OCI-LY7 (cell line): ENCODE measurements at regions not wholly inside any gene's neighbourhood (a gene's known extent, or its start where the extent isn't known, plus 50 kb on each side); places are given as distances from the start of the nearest gene placed in this dataset.

Experiments used
- BruUV-seq: library from RNA; stranded (reverse); fragments of 400-500 nt; replicated peaks from 2 replicates; lab custom pipeline; 2021; lab: Mats Ljungman, UMichigan
- CTCF ChIA-PET: fragments of 300-600 bp; sonication (Branson Sonifier 250); formaldehyde crosslinking; loops from one replicate; lab custom pipeline; 2022; ENCODE audit warnings: antibody characterized with exemption; ENCODE audit not compliant: unreplicated experiment; lab: Charles Lee
- POLR2A ChIA-PET: fragments of 300-600 bp; sonication (Branson Sonifier 250); formaldehyde crosslinking; loops from one replicate; lab custom pipeline; 2022; ENCODE audit warnings: antibody characterized with exemption; lab: Charles Lee
- DNase-seq: peaks from one replicate; pipeline ENCODE4 v3.0.0-alpha.2; 2015; ENCODE audit warnings: low spot score
- H2AFZ ChIP-seq: fragments of 200-600 bp; sonication (generic), shearing (Covaris generic); 2 replicates; pipeline ENCODE4 v1.6.1; 2014; ENCODE audit warnings: mild to moderate bottlenecking, antibody characterized with exemption, low read length, moderate library complexity
- H3K27ac ChIP-seq: fragments of 200-600 bp; sonication (generic); 2 replicates; pipeline ENCODE4 v1.5.1; 2014; ENCODE audit warnings: mixed run types, low read depth, mild to moderate bottlenecking, moderate library complexity, low read length, inconsistent platforms; ENCODE audit not compliant: poor library complexity, severe bottlenecking
- H3K36me3 ChIP-seq: fragments of 200-600 bp; sonication (generic); 2 replicates; pipeline ENCODE4 v1.6.1; 2014; ENCODE audit warnings: mild to moderate bottlenecking, antibody characterized with exemption, low read length, moderate library complexity, mixed read lengths; ENCODE audit not compliant: insufficient read depth
- H3K4me1 ChIP-seq: fragments of 200-600 bp; sonication (generic); 2 replicates; pipeline ENCODE4 v1.5.1; 2014; ENCODE audit warnings: mild to moderate bottlenecking, low read length; ENCODE audit not compliant: insufficient read depth, poor library complexity, severe bottlenecking
- H3K4me2 ChIP-seq: fragments of 200-600 bp; sonication (generic); 2 replicates; pipeline ENCODE4 v1.6.1; 2014; ENCODE audit warnings: mild to moderate bottlenecking, low read length
- H3K4me3 ChIP-seq: fragments of 200-600 bp; sonication (generic); 2 replicates; pipeline ENCODE4 v1.5.1; 2014; ENCODE audit warnings: mild to moderate bottlenecking, low read depth, low read length; ENCODE audit not compliant: poor library complexity, severe bottlenecking
- H3K79me2 ChIP-seq: fragments of 200-600 bp; sonication (generic); 2 replicates; pipeline ENCODE4 v1.6.1; 2016; ENCODE audit warnings: low read depth, mild to moderate bottlenecking, low read length, moderate library complexity, mixed read lengths; ENCODE audit not compliant: insufficient read depth
- H3K9me2 ChIP-seq: fragments of 200-600 bp; sonication (generic); 2 replicates; pipeline ENCODE4 v1.6.1; 2016; ENCODE audit warnings: mild to moderate bottlenecking, low read length, mixed read lengths; ENCODE audit not compliant: insufficient read depth
- H3K9me3 ChIP-seq: fragments of 200-600 bp; sonication (generic); 2 replicates; pipeline ENCODE4 v1.6.1; 2014; ENCODE audit warnings: mild to moderate bottlenecking, mixed run types, low read length, mixed read lengths
- H4K20me1 ChIP-seq: fragments of 200-600 bp; sonication (generic); 2 replicates; pipeline ENCODE4 v1.6.1; 2014; ENCODE audit warnings: mild to moderate bottlenecking, antibody characterized with exemption, low read length, moderate library complexity, mixed read lengths; ENCODE audit not compliant: insufficient read depth
- CTCF ChIP-seq: fragments of 200-600 bp; sonication (generic); conservative IDR thresholded peaks from 2 replicates; pipeline ENCODE4 v1.5.1; 2014; ENCODE audit warnings: mild to moderate bottlenecking, antibody characterized with exemption, low read length, moderate library complexity, mixed read lengths
- EZH2phosphoT487 ChIP-seq: fragments of 200-600 bp; sonication (generic); IDR thresholded peaks from 2 replicates; pipeline ENCODE4 v1.6.1; 2018; ENCODE audit warnings: low read depth, borderline replicate concordance, mild to moderate bottlenecking, mixed run types, antibody characterized with exemption, low read length, moderate library complexity, mixed read lengths
- intact Hi-C: fragments of 100-400 bp; cut with micrococcal nuclease; formaldehyde crosslinking; loops from one replicate; pipeline ENCODE4 v1.10.0; 2022; ENCODE audit not compliant: unreplicated experiment

DNA sequence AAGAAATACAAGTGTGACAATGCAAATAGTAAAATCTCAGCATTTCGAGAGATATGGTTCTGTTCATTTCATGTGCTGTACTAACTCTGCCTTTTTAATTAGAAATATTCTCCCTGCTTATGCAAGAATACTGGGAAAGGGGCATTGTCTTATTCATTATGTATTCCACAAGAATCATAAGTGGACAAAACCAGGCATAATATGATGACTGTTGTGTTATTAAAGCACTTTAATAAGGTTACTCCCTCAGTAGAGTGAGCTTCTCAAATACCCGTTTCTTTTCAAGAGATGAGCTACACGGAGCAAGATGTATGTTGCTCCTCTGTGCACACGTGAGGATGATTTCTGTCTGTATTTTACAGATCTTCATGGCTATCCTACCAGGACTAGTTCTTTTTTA lies 638.7 kb upstream of the FANCL start:
- intact Hi-C loops: no loop called here
- Histone ChIP-seq H3K9me2 (no peaks in the 10 kb centered on the region), H3K27ac (no peak overlapping the region), H3K36me3 (no peaks in the 10 kb centered on the region), H3K4me3 (no peak overlapping the region), H4K20me1 (no peaks in the 10 kb centered on the region), H3K9me3 (no peaks in the 10 kb centered on the region), H3K4me1 (no peaks in the 10 kb centered on the region), H3K79me2 (no peaks in the 10 kb centered on the region), H3K4me2 (no peak overlapping the region), H2AFZ (no peak overlapping the region)
- POLR2A ChIA-PET: no interaction called here
- CTCF ChIA-PET: no interaction called here
- BruUV-seq: no TSS peak
- no peak for DNase-seq
- TF ChIP-seq EZH2phosphoT487 (no peak), CTCF (no peak)

- Histone ChIP-seq H4K20me1 (no peaks in the 10 kb centered on the region), H3K9me2 (no peaks in the 10 kb centered on the region), H3K4me3 (no peak overlapping the region), H3K36me3 (no peaks in the 10 kb centered on the region), H3K27ac (no peak overlapping the region), H3K79me2 (no peaks in the 10 kb centered on the region), H2AFZ (no peak overlapping the region), H3K4me1 (no peaks in the 10 kb centered on the region), H3K4me2 (no peak overlapping the region), H3K9me3 (no peaks in the 10 kb centered on the region)
- BruUV-seq: no TSS peak
- ChIA-PET POLR2A (interaction anchor here (0.6 kb wide), 1 partner anchor 361 kb away, joined by 3 read pairs; no protein-coding TSS in a partner anchor), CTCF (no interaction called here)
- no peak for TF ChIP-seq EZH2phosphoT487
- TF ChIP-seq CTCF: no peak
- intact Hi-C loops: no loop called here
- DNase-seq: no peak
These were observed 637.7 kb upstream of the FANCL start for GRCh38 chr2:58878778-58879177.

GRCh38 chr2:58876126-58876525 lies 635.0 kb upstream of the FANCL start:
- no peaks in the 10 kb centered on the region for H3K36me3 ChIP-seq
- H3K9me2 ChIP-seq: no peaks in the 10 kb centered on the region
- no peak overlapping the region for H3K4me3 ChIP-seq
- intact Hi-C loops: no loop called here
- BruUV-seq: no TSS peak
- H4K20me1 ChIP-seq: no peaks in the 10 kb centered on the region
- H3K9me3 ChIP-seq: no peaks in the 10 kb centered on the region
- TF ChIP-seq EZH2phosphoT487 (no peak), CTCF (no peak)
- H2AFZ ChIP-seq: no peak overlapping the region
- no peak overlapping the region for H3K27ac ChIP-seq
- H3K4me2 ChIP-seq: no peak overlapping the region
- DNase-seq: no peak
- H3K79me2 ChIP-seq: no peaks in the 10 kb centered on the region
- no peaks in the 10 kb centered on the region for H3K4me1 ChIP-seq
- POLR2A ChIA-PET: no interaction called here
- CTCF ChIA-PET: no interaction called here
